ENCODE measurements at regions not wholly inside any gene's neighbourhood (a gene's known extent, or its start where the extent isn't known, plus 50 kb on each side); places are given as distances from the start of the nearest gene placed in this dataset.

- TF ChIP-seq CTCF (IDR thresholded peaks at IDR 0.05; ENCODE audit: insufficient read depth, low read length, poor library complexity, severe bottlenecking) (no peak), EZH2phosphoT487 (conservative IDR thresholded peaks at IDR 0.05; ENCODE audit: low read length) (no peak)
These were observed 99.5 kb downstream of the GPR85 start for GRCh38 chr7:112987171-112987570.

All from SU-DHL-6 (cell line).